ENCODE measurements at regions not wholly inside any gene's neighbourhood (a gene's known extent, or its start where the extent isn't known, plus 50 kb on each side); places are given as distances from the start of the nearest gene placed in this dataset.

GRCh38 chr1:25055961-25056360, 125.9 kb upstream of the RUNX3 start:
- TF ChIP-seq CTCF (IDR thresholded peaks at IDR 0.05) = no peak

- no peak for TF ChIP-seq CTCF (IDR thresholded peaks at IDR 0.05)
Observed at GRCh38 chr1:25055324-25055780, 125.3 kb upstream of the RUNX3 start.

- TF ChIP-seq CTCF (IDR thresholded peaks at IDR 0.05) = no peak
Observed at GRCh38 chr1:25054526-25055323, 124.6 kb upstream of the RUNX3 start.

- no peak for TF ChIP-seq CTCF (IDR thresholded peaks at IDR 0.05)
Observed at GRCh38 chr1:25053576-25054250, 123.6 kb upstream of the RUNX3 start.

- TF ChIP-seq CTCF (IDR thresholded peaks at IDR 0.05) = no peak
Observed at GRCh38 chr1:25051906-25052305, 121.8 kb upstream of the RUNX3 start.

GRCh38 chr1:25051504-25051903, 121.4 kb upstream of the RUNX3 start:
- no peak for TF ChIP-seq CTCF (IDR thresholded peaks at IDR 0.05)

GRCh38 chr1:25050165-25050564, 120.1 kb upstream of the RUNX3 start:
- TF ChIP-seq CTCF (IDR thresholded peaks at IDR 0.05) = no peak

Measured in LNCAP (cell line).